HepG2 (cell line): ENCODE measurements at regions not wholly inside any gene's neighbourhood (a gene's known extent, or its start where the extent isn't known, plus 50 kb on each side); places are given as distances from the start of the nearest gene placed in this dataset.
A peak's percentile ranks its signal among the peaks of the same experiment; 100 is the strongest.

Source experiments
- ATAC-seq: fragments of 200-7000 bp; cut with Tn5 transposase; 3 replicates; pipeline ENCODE4 v1.9.1; 2020; ENCODE audit warnings: mild to moderate bottlenecking, moderate library complexity
- BruUV-seq: library from RNA; stranded (reverse); fragments of 400-500 nt; replicated peaks from 2 replicates; lab custom pipeline; 2021; lab: Mats Ljungman, UMichigan
- CTCF ChIA-PET: fragments of 300-600 bp; formaldehyde crosslinking; extraction: SDS; loops from one replicate; lab custom pipeline; 2021; ENCODE audit warnings: low total read pairs, inconsistent platforms, low intra/inter-chr PET ratio; lab: Yijun Ruan, JAX
- POLR2A ChIA-PET: fragments of 350-600 bp; sonication (Branson Sonifier 250); formaldehyde crosslinking; loops from one replicate; lab custom pipeline; 2020; ENCODE audit warnings: antibody characterized with exemption, inconsistent platforms; lab: Yijun Ruan, JAX
- DNase-seq: peaks from one replicate; pipeline ENCODE4 v3.0.0-alpha.2; 2015; ENCODE audit warnings: low spot score
- FAIRE-seq: peaks from 3 replicates; lab custom pipeline; 2011; peaks lifted over from hg19 to GRCh38; lab: Jason Lieb, UNC
- H2AFZ ChIP-seq: one replicate; pipeline ENCODE4 v1.6.1; 2011; ENCODE audit warnings: low read length, inconsistent platforms
- H3K27ac ChIP-seq: fragments of 300-600 bp; 3 replicates; pipeline ENCODE4 v1.8.0; 2011; ENCODE audit warnings: mixed run types, mild to moderate bottlenecking, mixed read lengths, low read length, inconsistent platforms; ENCODE audit not compliant: insufficient read depth; ENCODE audit errors: extremely low read length
- H3K27me3 ChIP-seq, 2 experiments: fragments of 200-600 bp in 1 of 2; 2 replicates in 1 of 2; 3 replicates in 1 of 2; pipeline versions ENCODE4 v1.6.0 to v1.8.0; 2011; ENCODE audit warnings: low read length in 2 of 2, mild to moderate bottlenecking in 2 of 2, moderate library complexity in 2 of 2, inconsistent platforms in 1 of 2; ENCODE audit not compliant: insufficient read depth in 2 of 2, control insufficient read depth in 1 of 2
- H3K36me3 ChIP-seq, 2 experiments: fragments of 200-600 bp in 1 of 2; replicated peaks in 1 of 2; 2 replicates in 1 of 2; 3 replicates in 1 of 2; pipeline versions ENCODE4 v1.5.1 to v1.8.0; 2011; ENCODE audit warnings: low read length in 2 of 2, inconsistent platforms in 1 of 2; ENCODE audit not compliant: insufficient read depth in 2 of 2, control insufficient read depth in 1 of 2
- H3K4me1 ChIP-seq: 2 replicates; pipeline ENCODE4 v1.5.1; 2012; ENCODE audit warnings: low read length, inconsistent platforms; ENCODE audit not compliant: insufficient read depth
- H3K4me2 ChIP-seq: 2 replicates; pipeline ENCODE4 v1.6.0; 2011; ENCODE audit warnings: low read depth, low read length, inconsistent platforms
- H3K4me3 ChIP-seq, 3 experiments: fragments of 200-600 bp in 1 of 3; sonication (generic), shearing (Covaris generic) in 1 of 3; replicated peaks in 1 of 3; 2 replicates each; pipeline ENCODE4 v1.5.1; 2011 to 2016; ENCODE audit warnings: low read length in 3 of 3, inconsistent platforms in 2 of 3, low read depth in 2 of 3, mild to moderate bottlenecking in 2 of 3, control low read depth in 1 of 3, mixed read lengths in 1 of 3; ENCODE audit not compliant: insufficient read depth in 1 of 3
- H3K79me2 ChIP-seq: one replicate; pipeline ENCODE4 v1.6.1; 2011; ENCODE audit warnings: low read length, inconsistent platforms; ENCODE audit not compliant: insufficient read depth
- H3K9ac ChIP-seq: 2 replicates; pipeline ENCODE4 v1.6.0; 2011; ENCODE audit warnings: mild to moderate bottlenecking, low read depth, low read length, inconsistent platforms; ENCODE audit not compliant: insufficient read depth
- H3K9me3 ChIP-seq: 2 replicates; pipeline ENCODE4 v1.5.1; 2012; ENCODE audit warnings: mild to moderate bottlenecking, low read length
- H4K20me1 ChIP-seq: 2 replicates; pipeline ENCODE4 v1.6.0; 2011; ENCODE audit warnings: inconsistent platforms, mild to moderate bottlenecking, low read length, moderate library complexity; ENCODE audit not compliant: insufficient read depth
- BCL3 ChIP-seq: sonication (generic); formaldehyde crosslinking; IDR thresholded peaks from 2 replicates; pipeline ENCODE4 v1.5.1; 2020; ENCODE audit warnings: mild to moderate bottlenecking, missing genetic modification reagents, moderate library complexity
- ERF ChIP-seq: IDR thresholded peaks from 2 replicates; pipeline ENCODE4 v1.6.1; 2018; ENCODE audit warnings: missing biosample characterization, missing genetic modification reagents
- FOXA3 ChIP-seq: IDR thresholded peaks from 2 replicates; pipeline ENCODE4 v1.6.1; 2016; ENCODE audit warnings: missing genetic modification reagents, missing compliant biosample characterization
- FUBP1 ChIP-seq: sonication (generic); formaldehyde crosslinking; IDR thresholded peaks from 2 replicates; pipeline ENCODE4 v1.5.1; 2020; ENCODE audit warnings: missing genetic modification reagents, mild to moderate bottlenecking, borderline replicate concordance
- MXD3 ChIP-seq: IDR thresholded peaks from 2 replicates; pipeline ENCODE4 v1.6.1; 2016; ENCODE audit warnings: mild to moderate bottlenecking, missing biosample characterization, missing genetic modification reagents
- NFYB ChIP-seq: sonication (generic); formaldehyde crosslinking; IDR thresholded peaks from 2 replicates; pipeline ENCODE4 v1.4.0; 2020; ENCODE audit warnings: missing genetic modification reagents
- PHF8 ChIP-seq: sonication (generic); formaldehyde crosslinking; IDR thresholded peaks from 2 replicates; pipeline ENCODE4 v1.5.0; 2020; ENCODE audit warnings: missing genetic modification reagents
- SOX13 ChIP-seq, 3 experiments: fragments of 450-650 bp in 1 of 3; sonication (generic) in 1 of 3; formaldehyde crosslinking in 1 of 3; IDR thresholded peaks in 2 of 3; conservative IDR thresholded peaks in 1 of 3; 2 replicates each; pipeline versions ENCODE4 v1.5.0 to v1.6.1; 2016 to 2020; ENCODE audit warnings: antibody characterized with exemption in 1 of 3, mild to moderate bottlenecking in 1 of 3, missing compliant biosample characterization in 1 of 3, missing genetic modification reagents in 1 of 3, moderate library complexity in 1 of 3
- ZHX2 ChIP-seq, 2 experiments: sonication (generic) in 1 of 2; formaldehyde crosslinking in 1 of 2; IDR thresholded peaks; 2 replicates each; pipeline versions ENCODE4 v1.6.1 to v1.9.0; 2014 to 2022; ENCODE audit warnings: antibody characterized with exemption in 1 of 2, borderline replicate concordance in 1 of 2, inconsistent platforms in 1 of 2, low read depth in 1 of 2, missing genetic modification reagents in 1 of 2
- ZNF18 ChIP-seq: sonication (generic); formaldehyde crosslinking; IDR thresholded peaks from 2 replicates; pipeline ENCODE4 v1.8.0; 2022; ENCODE audit warnings: mild to moderate bottlenecking, missing genetic modification reagents; ENCODE audit not compliant: insufficient replicate concordance
- ZNF572 ChIP-seq: sonication (generic); formaldehyde crosslinking; IDR thresholded peaks from 2 replicates; pipeline ENCODE4 v1.5.1; 2020; ENCODE audit warnings: mild to moderate bottlenecking, missing genetic modification reagents
- WGBS: methylation state at CpG from one replicate; pipeline ENCODE4 v1.1.6; 2017; ENCODE audit warnings: low lambda C conversion rate; 5-methylcytosine and 5-hydroxymethylcytosine counted together
- in situ Hi-C: cut with HindIII; loops from 2 replicates; pipeline ENCODE4 v1.10.0; 2017; ENCODE audit warnings: low pct_unique_long_range_greater_than_20kb; ENCODE audit not compliant: extremely low pct_ligation_motif_present
- intact Hi-C: fragments of 100-400 bp; cut with micrococcal nuclease; formaldehyde crosslinking; loops from one replicate; pipeline ENCODE4 v1.10.0; 2022; ENCODE audit not compliant: unreplicated experiment

GRCh38 chr5:74514888-74515551, 125.5 kb downstream of the ENC1 start:
- H3K9ac ChIP-seq = no peak overlapping the region
- H3K36me3 ChIP-seq = no peaks in the 10 kb centered on the region
- H3K9me3 ChIP-seq = no peaks in the 10 kb centered on the region
- no peak overlapping the region for H2AFZ ChIP-seq
- POLR2A ChIA-PET = interaction anchor here (0.9 to 2.5 kb wide), 3 partner anchors 15 to 126 kb away, joined by 3 to 11 read pairs (median 4); partner anchors contain the start of gene ENC1
- no TSS peak for BruUV-seq
- intact Hi-C loops (no loop called here), in situ Hi-C loops (no loop called here)
- peak overlapping the region; percentile 26 for H3K4me2 ChIP-seq
- H4K20me1 ChIP-seq = no peaks in the 10 kb centered on the region
- DNase-seq (peak; percentile 30), ATAC-seq (peak; percentile 33), FAIRE-seq (no peak)
- H3K27me3 ChIP-seq = no peaks in the 10 kb centered on the region
- WGBS = 46% methylated on average over 4 of the region's 4 CpGs
- no peak overlapping the region for H3K4me3 ChIP-seq
- no peaks in the 10 kb centered on the region for H3K79me2 ChIP-seq
- CTCF ChIA-PET = no interaction called here
- H3K4me1 ChIP-seq = peaks cover 64% of the 10 kb centered on the region
- no peak overlapping the region for H3K27ac ChIP-seq
- no peak for TF ChIP-seq FUBP1 (CRISPR knock-in tag)
- TF ChIP-seq ZNF572 = no peak
- peak; percentile 39; the same call in 1 of the 2 replicates for TF ChIP-seq FOXA3 (CRISPR knock-in tag)
- TF ChIP-seq ZHX2 (IDR thresholded peaks at IDR 0.05; ENCODE audit: low read depth) = no peak
- no peak for TF ChIP-seq ZHX2 (CRISPR knock-in tag; IDR thresholded peaks at IDR 0.05; ENCODE audit: borderline replicate concordance)
- no peak for TF ChIP-seq ZNF18
- TF ChIP-seq SOX13 (IDR thresholded peaks at IDR 0.05) = no peak
- TF ChIP-seq SOX13 (CRISPR knock-in tag; conservative IDR thresholded peaks at IDR 0.05 in 1 of 2, IDR thresholded peaks at IDR 0.05 in 1 of 2) = 0 out of 4 replicates have a peak, but pooled peaks of 1 of the 2 experiments have one; percentile 19
- TF ChIP-seq PHF8 = no peak
- no peak for TF ChIP-seq BCL3
- TF ChIP-seq MXD3 (CRISPR knock-in tag) = no peak
- TF ChIP-seq NFYB (CRISPR knock-in tag) = no peak
- no peak for TF ChIP-seq ERF
